ENCODE measurements at regions not wholly inside any gene's neighbourhood (a gene's known extent, or its start where the extent isn't known, plus 50 kb on each side); places are given as distances from the start of the nearest gene placed in this dataset.
"Not testable (repeated sequence)": the region's sequence is repeated elsewhere in the genome, so short reads cannot be mapped to it uniquely, and the experiment has no call there.

DNA sequence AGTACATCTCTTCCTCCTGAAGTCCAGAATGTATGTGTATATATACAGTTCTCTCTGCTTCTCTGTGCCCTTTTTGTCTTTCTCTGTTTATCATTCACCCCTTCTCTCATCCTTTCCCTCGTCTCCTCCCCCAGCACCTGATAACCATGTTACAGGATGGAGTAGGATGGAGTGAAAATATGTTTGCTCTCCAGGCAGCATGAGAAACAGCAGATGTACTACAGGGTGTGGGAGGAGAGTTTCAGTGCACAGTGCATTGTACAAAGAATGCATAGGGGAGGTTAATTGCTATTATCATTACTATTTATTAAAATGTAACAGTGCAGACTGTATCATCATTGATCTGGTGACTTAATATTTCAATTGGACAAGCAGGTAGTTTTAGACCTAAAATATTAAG, 104.5 kb downstream of the MFAP3L start:
- no peak overlapping the region for H3K4me3 ChIP-seq (ENCODE audit: low read length)
- DNase-seq (ENCODE audit: low read depth), result no peak
- TF ChIP-seq, protein P1, sequence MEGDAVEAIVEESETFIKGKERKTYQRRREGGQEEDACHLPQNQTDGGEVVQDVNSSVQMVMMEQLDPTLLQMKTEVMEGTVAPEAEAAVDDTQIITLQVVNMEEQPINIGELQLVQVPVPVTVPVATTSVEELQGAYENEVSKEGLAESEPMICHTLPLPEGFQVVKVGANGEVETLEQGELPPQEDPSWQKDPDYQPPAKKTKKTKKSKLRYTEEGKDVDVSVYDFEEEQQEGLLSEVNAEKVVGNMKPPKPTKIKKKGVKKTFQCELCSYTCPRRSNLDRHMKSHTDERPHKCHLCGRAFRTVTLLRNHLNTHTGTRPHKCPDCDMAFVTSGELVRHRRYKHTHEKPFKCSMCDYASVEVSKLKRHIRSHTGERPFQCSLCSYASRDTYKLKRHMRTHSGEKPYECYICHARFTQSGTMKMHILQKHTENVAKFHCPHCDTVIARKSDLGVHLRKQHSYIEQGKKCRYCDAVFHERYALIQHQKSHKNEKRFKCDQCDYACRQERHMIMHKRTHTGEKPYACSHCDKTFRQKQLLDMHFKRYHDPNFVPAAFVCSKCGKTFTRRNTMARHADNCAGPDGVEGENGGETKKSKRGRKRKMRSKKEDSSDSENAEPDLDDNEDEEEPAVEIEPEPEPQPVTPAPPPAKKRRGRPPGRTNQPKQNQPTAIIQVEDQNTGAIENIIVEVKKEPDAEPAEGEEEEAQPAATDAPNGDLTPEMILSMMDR (conservative IDR thresholded peaks at IDR 0.05; ENCODE audit: low read length), result no peak

DNA sequence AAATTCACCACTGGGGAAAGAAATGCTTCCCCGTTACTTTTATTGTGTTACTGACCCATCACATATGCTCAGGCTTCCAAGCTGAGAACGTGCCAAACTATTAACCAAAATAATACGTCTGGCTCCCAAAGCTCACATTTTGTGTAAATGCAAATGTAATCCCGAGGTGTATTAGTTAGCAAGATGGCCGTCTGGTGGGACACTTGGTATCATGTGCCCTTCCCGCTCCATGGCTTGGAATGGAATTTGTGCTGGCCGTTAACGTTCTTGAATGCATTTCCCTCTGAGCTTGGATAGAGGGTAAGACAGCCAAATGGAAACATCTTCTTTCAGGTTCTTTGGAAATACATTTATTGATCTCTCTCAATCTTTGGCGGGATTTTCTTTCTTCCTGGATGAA, 105.0 kb downstream of the MFAP3L start:
- DNase-seq (ENCODE audit: low read depth), result no peak
- TF ChIP-seq, protein P1 (conservative IDR thresholded peaks at IDR 0.05; ENCODE audit: low read length), result no peak
- no peak overlapping the region for H3K4me3 ChIP-seq (ENCODE audit: low read length)

DNA sequence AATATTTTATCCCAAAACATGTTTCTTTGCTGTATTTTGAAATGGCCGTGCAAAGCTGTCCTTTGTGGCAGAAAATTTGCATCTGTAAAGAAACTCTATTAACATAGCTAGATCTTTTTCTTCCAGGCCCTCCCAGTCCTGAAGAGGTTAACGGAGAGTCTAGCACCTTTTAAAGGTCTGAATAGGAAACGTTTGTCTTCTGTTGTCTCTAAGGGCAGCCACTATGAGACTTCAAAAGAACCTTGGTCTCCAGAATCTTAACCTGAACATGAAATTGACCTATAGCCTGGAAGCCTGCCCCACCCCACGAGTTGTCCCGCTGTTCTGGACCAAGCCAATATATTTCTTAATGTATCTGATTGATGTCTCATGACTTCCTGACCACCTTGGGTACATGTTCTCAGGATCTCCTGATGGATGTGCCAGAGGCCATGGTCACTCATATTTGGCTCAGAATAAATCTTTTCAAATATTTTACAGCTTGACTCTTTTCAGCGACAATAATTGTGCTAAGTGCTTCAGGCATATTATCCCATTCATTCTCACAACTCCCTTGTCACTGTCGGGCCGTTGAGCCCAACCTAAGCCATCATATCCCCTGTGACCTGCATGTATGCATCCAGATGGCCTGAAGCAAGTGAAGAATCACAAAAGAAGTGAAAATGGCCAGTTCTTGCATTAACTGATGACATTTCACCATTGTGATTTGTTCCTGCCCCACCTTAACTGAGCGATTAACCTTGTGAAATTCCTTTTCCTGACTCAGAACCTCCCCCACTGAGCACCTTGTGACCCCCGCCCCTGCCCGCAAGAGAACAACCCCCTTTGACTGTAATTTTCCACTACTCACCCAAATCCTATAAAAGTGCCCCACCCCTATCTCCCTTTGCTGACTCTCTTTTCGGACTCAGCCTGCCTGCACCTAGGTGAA, 106.7 kb downstream of the MFAP3L start:
- H3K4me3 ChIP-seq (ENCODE audit: low read length); DNase-seq (ENCODE audit: low read depth): not testable (repeated sequence)

DNA sequence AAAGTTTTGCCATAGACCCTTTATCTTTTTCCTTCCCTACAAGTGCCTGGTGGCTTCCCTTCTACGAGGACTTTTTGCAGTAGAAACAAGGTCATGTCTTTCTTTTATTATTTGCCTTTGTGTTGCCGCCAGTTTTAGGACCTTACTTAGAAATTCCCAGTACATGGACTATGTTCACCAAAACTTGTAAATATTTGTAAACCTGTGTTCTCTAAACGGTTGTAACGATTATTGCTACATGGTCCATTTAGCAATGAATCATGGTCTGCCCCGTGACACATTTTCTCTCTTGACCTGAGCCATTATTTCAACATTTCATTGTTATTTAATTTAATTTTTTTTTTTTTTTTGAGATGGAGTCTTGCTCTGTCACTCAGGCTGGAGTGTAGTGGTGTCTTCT, 110.7 kb downstream of the MFAP3L start:
- TF ChIP-seq, protein P1 (conservative IDR thresholded peaks at IDR 0.05; ENCODE audit: low read length), result no peak
- H3K4me3 ChIP-seq (ENCODE audit: low read length), result no peak overlapping the region
- no peak for DNase-seq (ENCODE audit: low read depth)

DNA sequence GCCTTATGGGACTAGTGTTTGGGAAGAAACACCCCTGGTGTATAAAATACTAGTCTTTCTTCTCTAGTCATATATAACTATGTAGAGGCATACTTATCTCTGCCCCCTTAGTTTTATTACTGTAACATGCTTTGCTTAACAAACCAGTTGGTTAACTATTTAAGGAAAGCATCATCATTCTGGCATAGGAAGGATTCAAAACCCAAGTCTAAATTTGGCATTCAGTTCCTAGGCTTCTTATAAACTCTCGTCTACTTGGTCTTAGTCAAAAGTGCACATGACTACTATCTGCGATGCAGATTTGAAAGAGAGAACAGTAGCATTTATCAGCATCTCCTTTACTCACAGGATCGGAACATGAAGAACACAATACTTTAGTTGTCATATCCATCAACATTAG, 111.3 kb downstream of the MFAP3L start:
- TF ChIP-seq, protein P1 (conservative IDR thresholded peaks at IDR 0.05; ENCODE audit: low read length), result no peak
- no peak for DNase-seq (ENCODE audit: low read depth)
- H3K4me3 ChIP-seq (ENCODE audit: low read length), result no peak overlapping the region

DNA sequence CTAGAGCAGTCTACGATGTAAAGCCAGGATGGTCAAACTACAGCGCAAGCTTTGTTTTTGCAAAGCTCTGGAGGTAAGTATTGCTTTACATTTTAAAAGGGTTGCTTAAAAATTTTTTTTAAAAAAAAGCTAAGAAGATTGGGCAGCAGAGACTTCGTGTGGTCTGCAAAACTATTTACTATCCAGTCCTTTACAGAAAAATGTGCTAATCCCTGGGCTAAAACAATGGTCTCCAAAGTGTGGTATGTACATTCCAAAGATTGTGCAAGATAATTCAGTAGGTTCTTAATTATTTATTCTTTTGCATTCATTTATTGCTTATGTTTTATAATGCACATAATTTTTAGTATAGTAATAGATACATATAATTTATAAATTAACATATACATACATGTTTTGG, 113.2 kb downstream of the MFAP3L start:
- TF ChIP-seq, protein P1 (conservative IDR thresholded peaks at IDR 0.05; ENCODE audit: low read length), result no peak
- H3K4me3 ChIP-seq (ENCODE audit: low read length), result no peak overlapping the region
- peak; percentile 8 for DNase-seq (ENCODE audit: low read depth)

DNA sequence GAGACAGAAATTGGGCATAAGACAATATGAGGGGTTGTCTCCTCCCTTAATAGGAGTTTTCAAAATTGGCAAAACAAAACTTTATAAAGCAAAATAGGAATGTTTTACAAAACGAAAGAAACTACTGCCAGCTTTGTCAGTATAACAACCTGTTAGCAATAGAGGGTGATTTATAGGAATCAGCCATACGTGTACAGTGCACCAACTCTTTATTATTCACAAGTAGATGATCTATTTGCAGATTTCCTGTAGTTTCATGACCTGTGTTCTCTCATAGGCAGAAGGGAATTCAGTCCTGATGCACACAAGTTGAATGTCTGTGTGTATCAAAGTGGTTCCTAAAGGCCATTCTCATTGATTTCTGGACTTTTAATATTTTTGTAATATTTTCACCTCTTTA, 116.3 kb downstream of the MFAP3L start:
- TF ChIP-seq, protein P1 (conservative IDR thresholded peaks at IDR 0.05; ENCODE audit: low read length), result no peak
- no peak for DNase-seq (ENCODE audit: low read depth)
- no peak overlapping the region for H3K4me3 ChIP-seq (ENCODE audit: low read length)

All from AG10803 (cell line).